H9 (cell line): ENCODE measurements at regions not wholly inside any gene's neighbourhood (a gene's known extent, or its start where the extent isn't known, plus 50 kb on each side); places are given as distances from the start of the nearest gene placed in this dataset.
"Not testable (repeated sequence)": the region's sequence is repeated elsewhere in the genome, so short reads cannot be mapped to it uniquely, and the experiment has no call there.

Source experiments
- DNase-seq: peaks from one replicate; pipeline ENCODE4 v3.0.0-alpha.2; 2017
- H2AFZ ChIP-seq: one replicate; pipeline ENCODE4 v1.6.1; 2013; ENCODE audit warnings: mild to moderate bottlenecking, low read length, control low read depth, moderate library complexity
- H2AK5ac ChIP-seq: 2 replicates; pipeline ENCODE4 v1.6.1; 2013; ENCODE audit warnings: low read length, control low read depth, mixed read lengths; ENCODE audit not compliant: insufficient read length
- H2BK120ac ChIP-seq: one replicate; pipeline ENCODE4 v1.6.1; 2013; ENCODE audit warnings: low read depth, mild to moderate bottlenecking, low read length, control low read depth, inconsistent platforms; ENCODE audit not compliant: poor library complexity, severe bottlenecking
- H2BK12ac ChIP-seq: 2 replicates; pipeline ENCODE4 v1.6.1; 2013; ENCODE audit warnings: low read length, control low read depth, mixed read lengths, low read depth; ENCODE audit not compliant: insufficient read length
- H2BK15ac ChIP-seq: 2 replicates; pipeline ENCODE4 v1.6.1; 2013; ENCODE audit warnings: low read depth, low read length, control low read depth
- H2BK20ac ChIP-seq: one replicate; pipeline ENCODE4 v1.6.1; 2013; ENCODE audit warnings: low read depth, mild to moderate bottlenecking, low read length, control low read depth, inconsistent platforms; ENCODE audit not compliant: poor library complexity, severe bottlenecking
- H2BK5ac ChIP-seq: 2 replicates; pipeline ENCODE4 v1.6.1; 2013; ENCODE audit warnings: low read length, control low read depth, mixed read lengths; ENCODE audit not compliant: insufficient read length
- H3K14ac ChIP-seq: 2 replicates; pipeline ENCODE4 v1.6.1; 2013; ENCODE audit warnings: low read length, control low read depth; ENCODE audit not compliant: insufficient read depth
- H3K18ac ChIP-seq: 2 replicates; pipeline ENCODE4 v1.6.1; 2013; ENCODE audit warnings: low read depth, mild to moderate bottlenecking, mixed read lengths, low read length, control low read depth; ENCODE audit not compliant: insufficient read length
- H3K23ac ChIP-seq: 2 replicates; pipeline ENCODE4 v1.6.1; 2013; ENCODE audit warnings: low read length, control low read depth, mixed read lengths, low read depth; ENCODE audit not compliant: insufficient read length
- H3K23me2 ChIP-seq: 2 replicates; pipeline ENCODE4 v1.6.1; 2013; ENCODE audit warnings: low read depth, mild to moderate bottlenecking, mixed read lengths, low read length, control low read depth; ENCODE audit not compliant: insufficient read length, poor library complexity, severe bottlenecking
- H3K27ac ChIP-seq: 2 replicates; pipeline ENCODE4 v1.5.1; 2013; ENCODE audit warnings: low read length, control low read depth, mixed read lengths, low read depth; ENCODE audit not compliant: insufficient read length
- H3K27me3 ChIP-seq: 2 replicates; pipeline ENCODE4 v1.6.1; 2013; ENCODE audit warnings: low read length, control low read depth, inconsistent platforms; ENCODE audit not compliant: insufficient read depth
- H3K4ac ChIP-seq: 2 replicates; pipeline ENCODE4 v1.6.1; 2013; ENCODE audit warnings: low read depth, mild to moderate bottlenecking, control low read depth, inconsistent platforms, low read length, moderate library complexity
- H3K4me1 ChIP-seq: 2 replicates; pipeline ENCODE4 v1.6.1; 2013; ENCODE audit warnings: low read length, control low read depth, inconsistent platforms; ENCODE audit not compliant: insufficient read depth
- H3K4me2 ChIP-seq: 2 replicates; pipeline ENCODE4 v1.6.1; 2013; ENCODE audit warnings: low read length, control low read depth, mixed read lengths; ENCODE audit not compliant: insufficient read length, insufficient read depth
- H3K56ac ChIP-seq: 2 replicates; pipeline ENCODE4 v1.6.1; 2013; ENCODE audit warnings: low read depth, mild to moderate bottlenecking, mixed read lengths, low read length, control low read depth; ENCODE audit not compliant: insufficient read length
- H3K79me1 ChIP-seq: 2 replicates; pipeline ENCODE4 v1.6.1; 2013; ENCODE audit warnings: low read depth, mild to moderate bottlenecking, moderate library complexity, low read length, control low read depth, inconsistent platforms; ENCODE audit not compliant: insufficient read depth, poor library complexity, severe bottlenecking
- H3K79me2 ChIP-seq: 2 replicates; pipeline ENCODE4 v1.6.1; 2013; ENCODE audit warnings: low read length, control low read depth, inconsistent platforms; ENCODE audit not compliant: insufficient read depth
- H3K9ac ChIP-seq: 2 replicates; pipeline ENCODE4 v1.6.1; 2013; ENCODE audit warnings: low read length, control low read depth, mixed read lengths; ENCODE audit not compliant: insufficient read length; ENCODE audit errors: extremely low read depth
- H3K9me3 ChIP-seq: one replicate; pipeline ENCODE4 v1.6.1; 2013; ENCODE audit warnings: low read depth, low read length, inconsistent platforms; ENCODE audit not compliant: control insufficient read depth
- H3T11ph ChIP-seq: one replicate; pipeline ENCODE4 v1.6.1; 2013; ENCODE audit warnings: mild to moderate bottlenecking, low read length, control low read depth, inconsistent platforms
- H4K20me1 ChIP-seq: one replicate; pipeline ENCODE4 v1.6.1; 2013; ENCODE audit not compliant: control insufficient read depth, insufficient read length, insufficient read depth
- H4K5ac ChIP-seq: 2 replicates; pipeline ENCODE4 v1.6.1; 2013; ENCODE audit warnings: low read depth, mild to moderate bottlenecking, mixed read lengths, low read length, control low read depth; ENCODE audit not compliant: insufficient read length
- H4K8ac ChIP-seq: replicated peaks from 2 replicates; pipeline ENCODE4 v1.6.1; 2013; ENCODE audit warnings: low read length, control low read depth, mixed read lengths, low read depth; ENCODE audit not compliant: insufficient read length
- H4K91ac ChIP-seq: 2 replicates; pipeline ENCODE4 v1.6.1; 2013; ENCODE audit warnings: low read depth, mild to moderate bottlenecking, moderate library complexity, mixed read lengths, low read length, control low read depth; ENCODE audit not compliant: insufficient read length
- H3K27ac Mint-ChIP-seq, 3 experiments: 2 replicates in 2 of 3; 3 replicates in 1 of 3; pipeline ENCODE4 v1.8.0; 2020 to 2021; ENCODE audit warnings: mixed read lengths in 3 of 3, mild to moderate bottlenecking in 1 of 3, moderate library complexity in 1 of 3
- H3K27me3 Mint-ChIP-seq: 2 replicates; pipeline ENCODE4 v1.8.0; 2021; ENCODE audit warnings: low read depth, mild to moderate bottlenecking, moderate library complexity, mixed read lengths
- H3K36me3 Mint-ChIP-seq, 3 experiments: 2 replicates in 2 of 3; 3 replicates in 1 of 3; pipeline ENCODE4 v1.8.0; 2020 to 2021; ENCODE audit warnings: low read depth in 3 of 3, mixed read lengths in 3 of 3; ENCODE audit not compliant: insufficient read depth in 1 of 3
- H3K4me1 Mint-ChIP-seq, 2 experiments: 2 replicates each; pipeline ENCODE4 v1.8.0; 2020; ENCODE audit warnings: mixed read lengths in 2 of 2
- H3K4me3 Mint-ChIP-seq, 2 experiments: 2 replicates in 1 of 2; 3 replicates in 1 of 2; pipeline ENCODE4 v1.8.0; 2020 to 2021; ENCODE audit warnings: mild to moderate bottlenecking in 2 of 2, mixed read lengths in 2 of 2, moderate library complexity in 1 of 2
- H3K9me3 Mint-ChIP-seq, 2 experiments: 2 replicates in 1 of 2; 3 replicates in 1 of 2; pipeline ENCODE4 v1.8.0; 2020; ENCODE audit warnings: mild to moderate bottlenecking in 2 of 2, mixed read lengths in 2 of 2, moderate library complexity in 1 of 2
- WGBS: extraction: QIAGEN DNeasy Blood & Tissue Kit; methylation state at CpG from one replicate; pipeline ENCODE4 v1.1.7; 2013; ENCODE audit warnings: missing lambda C conversion rate, low lambda C conversion rate, mixed read lengths; ENCODE audit not compliant: insufficient read length; ENCODE audit errors: extremely low coverage; 5-methylcytosine and 5-hydroxymethylcytosine counted together
- TF ChIP-seq, protein P1 (sequence below): fragments of 200-600 bp; sonication (generic); conservative IDR thresholded peaks from 3 replicates; pipeline ENCODE4 v1.8.0; 2021; ENCODE audit warnings: antibody characterized with exemption, mild to moderate bottlenecking

DNA sequence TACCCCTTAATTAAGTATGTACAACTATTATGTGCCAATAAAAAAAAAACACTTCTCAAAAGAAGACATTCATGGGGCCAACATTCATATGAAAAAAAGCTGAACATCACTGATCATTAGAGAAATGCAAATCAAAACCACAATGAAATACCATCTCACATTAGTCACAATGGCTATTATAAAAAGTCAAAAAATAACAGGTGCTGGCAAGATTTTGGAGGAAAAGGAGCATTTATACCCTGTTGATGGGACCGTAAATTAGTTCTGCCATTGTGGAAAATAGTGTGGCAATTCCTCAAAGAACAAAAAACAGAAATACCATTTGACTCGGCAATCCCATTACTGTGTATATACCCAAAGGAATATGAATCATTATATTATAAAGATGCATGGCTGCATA lies 229.9 kb downstream of the PAPSS1 start:
- H3K27me3 ChIP-seq = no peaks in the 10 kb centered on the region
- no peak overlapping the region for H3K14ac ChIP-seq
- Mint-ChIP-seq H3K9me3 (peaks cover 2% of the 10 kb centered on the region in 2 experiments; a peak in 1 of 5 replicates), H3K27ac (no peak overlapping the region), H3K27me3 (no peaks in the 10 kb centered on the region), H3K4me3 (no peak overlapping the region), H3K36me3 (no peaks in the 10 kb centered on the region), H3K4me1 (no peaks in the 10 kb centered on the region)
- H3K18ac ChIP-seq = no peak overlapping the region
- no peak for DNase-seq
- H3K4me2 ChIP-seq = no peak overlapping the region
- no peak overlapping the region for H2AFZ ChIP-seq
- H3K9me3 ChIP-seq = no peaks in the 10 kb centered on the region
- no peak overlapping the region for H2BK20ac ChIP-seq
- H3K79me1 ChIP-seq = no peaks in the 10 kb centered on the region
- H3T11ph ChIP-seq = no peak overlapping the region
- H2BK5ac ChIP-seq = no peak overlapping the region
- no CpG with 5 or more reads among the region's 2 CpGs for WGBS
- no peak overlapping the region for H2AK5ac ChIP-seq
- H3K4ac ChIP-seq = no peak overlapping the region
- no peaks in the 10 kb centered on the region for H3K79me2 ChIP-seq
- H4K91ac ChIP-seq = no peak overlapping the region
- no peaks in the 10 kb centered on the region for H4K20me1 ChIP-seq
- H3K9ac ChIP-seq = no peak overlapping the region
- H3K27ac ChIP-seq = no peak overlapping the region
- H3K23me2 ChIP-seq = no peaks in the 10 kb centered on the region
- H2BK15ac ChIP-seq = no peak overlapping the region
- H4K5ac ChIP-seq = no peak overlapping the region
- H2BK12ac ChIP-seq = no peak overlapping the region
- no peak overlapping the region for H4K8ac ChIP-seq
- TF ChIP-seq, protein P1, sequence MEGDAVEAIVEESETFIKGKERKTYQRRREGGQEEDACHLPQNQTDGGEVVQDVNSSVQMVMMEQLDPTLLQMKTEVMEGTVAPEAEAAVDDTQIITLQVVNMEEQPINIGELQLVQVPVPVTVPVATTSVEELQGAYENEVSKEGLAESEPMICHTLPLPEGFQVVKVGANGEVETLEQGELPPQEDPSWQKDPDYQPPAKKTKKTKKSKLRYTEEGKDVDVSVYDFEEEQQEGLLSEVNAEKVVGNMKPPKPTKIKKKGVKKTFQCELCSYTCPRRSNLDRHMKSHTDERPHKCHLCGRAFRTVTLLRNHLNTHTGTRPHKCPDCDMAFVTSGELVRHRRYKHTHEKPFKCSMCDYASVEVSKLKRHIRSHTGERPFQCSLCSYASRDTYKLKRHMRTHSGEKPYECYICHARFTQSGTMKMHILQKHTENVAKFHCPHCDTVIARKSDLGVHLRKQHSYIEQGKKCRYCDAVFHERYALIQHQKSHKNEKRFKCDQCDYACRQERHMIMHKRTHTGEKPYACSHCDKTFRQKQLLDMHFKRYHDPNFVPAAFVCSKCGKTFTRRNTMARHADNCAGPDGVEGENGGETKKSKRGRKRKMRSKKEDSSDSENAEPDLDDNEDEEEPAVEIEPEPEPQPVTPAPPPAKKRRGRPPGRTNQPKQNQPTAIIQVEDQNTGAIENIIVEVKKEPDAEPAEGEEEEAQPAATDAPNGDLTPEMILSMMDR = no peak
- no peak overlapping the region for H3K23ac ChIP-seq
- H2BK120ac ChIP-seq = no peak overlapping the region
- H3K4me1 ChIP-seq = no peaks in the 10 kb centered on the region
- H3K56ac ChIP-seq = no peak overlapping the region

DNA sequence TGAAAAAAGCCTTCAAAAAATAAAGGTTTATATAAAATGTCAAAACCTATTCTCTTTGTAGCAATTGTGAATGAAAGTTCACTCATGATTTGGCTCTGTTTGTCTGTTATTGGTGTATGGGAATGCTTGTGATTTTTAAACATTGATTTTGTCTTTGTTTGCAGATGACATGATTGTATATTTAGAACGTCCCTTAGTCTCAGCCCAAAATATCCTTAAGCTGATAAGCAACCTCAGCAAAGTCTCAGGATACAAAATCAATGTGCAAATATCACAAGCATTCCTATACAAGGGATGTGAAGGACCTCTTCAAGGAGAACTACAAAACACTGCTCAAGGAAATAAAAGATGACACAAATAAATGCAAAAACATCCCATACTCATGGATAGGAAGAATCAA lies 236.4 kb downstream of the PAPSS1 start:
- not testable (repeated sequence) for H3K9ac ChIP-seq, H3K27me3 Mint-ChIP-seq, H3K27ac Mint-ChIP-seq, H3K9me3 ChIP-seq, H3K4ac ChIP-seq, H2BK5ac ChIP-seq, H4K5ac ChIP-seq, H4K91ac ChIP-seq, H2BK12ac ChIP-seq, H2AK5ac ChIP-seq, H3K18ac ChIP-seq, H4K20me1 ChIP-seq, H3K23ac ChIP-seq, H3K23me2 ChIP-seq, DNase-seq, H3K4me1 ChIP-seq, H2BK20ac ChIP-seq, H3K4me2 ChIP-seq, H2BK15ac ChIP-seq, H3K27me3 ChIP-seq, H3K79me2 ChIP-seq, H3K4me1 Mint-ChIP-seq, H3K79me1 ChIP-seq, H3K27ac ChIP-seq, H4K8ac ChIP-seq, H3K56ac ChIP-seq, H2AFZ ChIP-seq, H3K14ac ChIP-seq, H2BK120ac ChIP-seq, H3T11ph ChIP-seq, H3K4me3 Mint-ChIP-seq
- peaks cover 0 to 15% (median 9%) of the 10 kb centered on the region in 3 experiments; a peak in 4 of 7 replicates for H3K36me3 Mint-ChIP-seq
- WGBS = no CpG with 5 or more reads among the region's 1 CpG
- peaks cover 11 to 15% of the 10 kb centered on the region in 2 experiments for H3K9me3 Mint-ChIP-seq
